IMR-90 (cell line): ENCODE measurements at regions not wholly inside any gene's neighbourhood (a gene's known extent, or its start where the extent isn't known, plus 50 kb on each side); places are given as distances from the start of the nearest gene placed in this dataset.

Experiments
- BHLHE40 ChIP-seq: fragments of 150-350 bp; IDR thresholded peaks from 2 replicates; pipeline ENCODE4 v1.6.1; 2016; ENCODE audit warnings: mild to moderate bottlenecking, low read depth, low read length
- CEBPB ChIP-seq: IDR thresholded peaks from 2 replicates; pipeline ENCODE4 v1.6.1; 2012; ENCODE audit warnings: low read depth, low read length, improper control_type of control experiment
- FOS ChIP-seq: fragments of 150-350 bp; IDR thresholded peaks from 2 replicates; pipeline ENCODE4 v1.6.1; 2016; ENCODE audit warnings: low read depth, low read length
- MAFK ChIP-seq: IDR thresholded peaks from 2 replicates; pipeline ENCODE4 v1.6.1; 2012; ENCODE audit warnings: low read depth, low read length, improper control_type of control experiment
- MXI1 ChIP-seq: IDR thresholded peaks from 2 replicates; pipeline ENCODE4 v1.6.1; 2012; ENCODE audit warnings: low read depth, mild to moderate bottlenecking, low read length, moderate library complexity, borderline replicate concordance
- POLR2A ChIP-seq: IDR thresholded peaks from 2 replicates; pipeline ENCODE4 v1.6.1; 2012; ENCODE audit warnings: mild to moderate bottlenecking, low read depth, low read length
- RAD21 ChIP-seq: IDR thresholded peaks from 2 replicates; pipeline ENCODE4 v1.6.1; 2012; ENCODE audit warnings: low read length, improper control_type of control experiment
- RCOR1 ChIP-seq: IDR thresholded peaks from 2 replicates; pipeline ENCODE4 v1.6.1; 2012; ENCODE audit warnings: mild to moderate bottlenecking, low read length, improper control_type of control experiment; ENCODE audit not compliant: insufficient replicate concordance
- RFX5 ChIP-seq: IDR thresholded peaks from 2 replicates; pipeline ENCODE4 v1.8.0; 2012; ENCODE audit warnings: low read depth, mild to moderate bottlenecking, low read length, moderate library complexity
- SMC3 ChIP-seq: fragments of 150-350 bp; IDR thresholded peaks from 2 replicates; pipeline ENCODE4 v1.6.1; 2016; ENCODE audit warnings: low read depth, mild to moderate bottlenecking, antibody characterized with exemption, low read length, moderate library complexity
- TF ChIP-seq, protein P1 (sequence below): conservative IDR thresholded peaks from 2 replicates; pipeline ENCODE4 v1.5.1; 2012; ENCODE audit warnings: mild to moderate bottlenecking, low read depth, low read length, improper control_type of control experiment
- TF ChIP-seq, protein P2 (sequence below): fragments of 150-350 bp; IDR thresholded peaks from 2 replicates; pipeline ENCODE4 v1.6.1; 2017; ENCODE audit warnings: mild to moderate bottlenecking, antibody characterized with exemption, low read length, low read depth

GRCh38 chr1:98205291-98206017 lies 284.6 kb upstream of the DPYD start:
- TF ChIP-seq, protein P1, sequence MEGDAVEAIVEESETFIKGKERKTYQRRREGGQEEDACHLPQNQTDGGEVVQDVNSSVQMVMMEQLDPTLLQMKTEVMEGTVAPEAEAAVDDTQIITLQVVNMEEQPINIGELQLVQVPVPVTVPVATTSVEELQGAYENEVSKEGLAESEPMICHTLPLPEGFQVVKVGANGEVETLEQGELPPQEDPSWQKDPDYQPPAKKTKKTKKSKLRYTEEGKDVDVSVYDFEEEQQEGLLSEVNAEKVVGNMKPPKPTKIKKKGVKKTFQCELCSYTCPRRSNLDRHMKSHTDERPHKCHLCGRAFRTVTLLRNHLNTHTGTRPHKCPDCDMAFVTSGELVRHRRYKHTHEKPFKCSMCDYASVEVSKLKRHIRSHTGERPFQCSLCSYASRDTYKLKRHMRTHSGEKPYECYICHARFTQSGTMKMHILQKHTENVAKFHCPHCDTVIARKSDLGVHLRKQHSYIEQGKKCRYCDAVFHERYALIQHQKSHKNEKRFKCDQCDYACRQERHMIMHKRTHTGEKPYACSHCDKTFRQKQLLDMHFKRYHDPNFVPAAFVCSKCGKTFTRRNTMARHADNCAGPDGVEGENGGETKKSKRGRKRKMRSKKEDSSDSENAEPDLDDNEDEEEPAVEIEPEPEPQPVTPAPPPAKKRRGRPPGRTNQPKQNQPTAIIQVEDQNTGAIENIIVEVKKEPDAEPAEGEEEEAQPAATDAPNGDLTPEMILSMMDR: no peak
- TF ChIP-seq POLR2A (no peak), SMC3 (no peak), MAFK (no peak), RFX5 (no peak), RAD21 (no peak), FOS (no peak), MXI1 (no peak), CEBPB (no peak), RCOR1 (no peak), BHLHE40 (no peak)
- TF ChIP-seq, protein P2, sequence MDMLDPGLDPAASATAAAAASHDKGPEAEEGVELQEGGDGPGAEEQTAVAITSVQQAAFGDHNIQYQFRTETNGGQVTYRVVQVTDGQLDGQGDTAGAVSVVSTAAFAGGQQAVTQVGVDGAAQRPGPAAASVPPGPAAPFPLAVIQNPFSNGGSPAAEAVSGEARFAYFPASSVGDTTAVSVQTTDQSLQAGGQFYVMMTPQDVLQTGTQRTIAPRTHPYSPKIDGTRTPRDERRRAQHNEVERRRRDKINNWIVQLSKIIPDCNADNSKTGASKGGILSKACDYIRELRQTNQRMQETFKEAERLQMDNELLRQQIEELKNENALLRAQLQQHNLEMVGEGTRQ: no peak
